CD4-positive, alpha-beta T cell (primary cell): ENCODE measurements at regions not wholly inside any gene's neighbourhood (a gene's known extent, or its start where the extent isn't known, plus 50 kb on each side); places are given as distances from the start of the nearest gene placed in this dataset.

Experiments
- ATAC-seq: fragments of 200-7000 bp; cut with Tn5 transposase; one replicate; pipeline ENCODE4 v1.10.0; 2022; ENCODE audit warnings: mild to moderate bottlenecking; ENCODE audit not compliant: poor library complexity
- CTCF ChIA-PET: fragments of 350-600 bp; sonication (Branson Sonifier 250); formaldehyde crosslinking; loops from one replicate; lab custom pipeline; 2021; ENCODE audit warnings: antibody characterized with exemption, inconsistent platforms; lab: Charles Lee
- POLR2A ChIA-PET: fragments of 350-600 bp; sonication (Branson Sonifier 250); formaldehyde crosslinking; loops from one replicate; lab custom pipeline; 2021; ENCODE audit warnings: antibody characterized with exemption, inconsistent platforms; lab: Charles Lee
- DNase-seq, 14 experiments: peaks; one replicate each; pipeline ENCODE4 v3.0.0-alpha.2; 2013 to 2020; ENCODE audit warnings: mixed read lengths in 2 of 14
- H3K27ac ChIP-seq, 2 donors: one replicate each; pipeline versions ENCODE4 v1.5.1 to v1.7.0; 2013; ENCODE audit warnings: low read length in 2 of 2, low read depth in 1 of 2, mild to moderate bottlenecking in 1 of 2
- H3K27me3 ChIP-seq, 2 experiments: 1 replicate in 1 of 2; 2 replicates in 1 of 2; pipeline versions ENCODE4 v1.6.1 to v1.7.0; 2013; ENCODE audit warnings: low read length in 2 of 2, control low read depth in 1 of 2, mild to moderate bottlenecking in 1 of 2, moderate library complexity in 1 of 2; ENCODE audit not compliant: insufficient read depth in 2 of 2, control insufficient read depth in 1 of 2
- H3K36me3 ChIP-seq: one replicate; pipeline ENCODE4 v1.6.1; 2013; ENCODE audit warnings: low read length, control low read depth; ENCODE audit not compliant: insufficient read depth
- H3K4me1 ChIP-seq: one replicate; pipeline ENCODE4 v1.6.1; 2013; ENCODE audit warnings: low read length, control low read depth; ENCODE audit not compliant: insufficient read depth
- H3K4me3 ChIP-seq: one replicate; pipeline ENCODE4 v1.5.1; 2013; ENCODE audit warnings: mild to moderate bottlenecking, low read length, moderate library complexity
- H3K9me3 ChIP-seq, 2 experiments: 1 replicate in 1 of 2; 2 replicates in 1 of 2; pipeline versions ENCODE4 v1.6.1 to v1.7.0; 2013; ENCODE audit warnings: low read length in 2 of 2, mild to moderate bottlenecking in 2 of 2, control low read depth in 1 of 2, moderate library complexity in 1 of 2; ENCODE audit not compliant: control insufficient read depth in 1 of 2, insufficient read depth in 1 of 2
- H3K27ac Mint-ChIP-seq: one replicate; pipeline ENCODE4 v1.8.0; 2020; ENCODE audit warnings: mixed read lengths
- H3K27me3 Mint-ChIP-seq: one replicate; pipeline ENCODE4 v1.8.0; 2021; ENCODE audit warnings: mixed read lengths
- H3K36me3 Mint-ChIP-seq: one replicate; pipeline ENCODE4 v1.8.0; 2021; ENCODE audit warnings: low read depth, mixed read lengths
- H3K4me1 Mint-ChIP-seq: one replicate; pipeline ENCODE4 v1.8.0; 2021; ENCODE audit warnings: low read depth, mixed read lengths
- H3K4me3 Mint-ChIP-seq: one replicate; pipeline ENCODE4 v1.8.0; 2020; ENCODE audit warnings: mild to moderate bottlenecking, mixed read lengths
- H3K9me3 Mint-ChIP-seq: one replicate; pipeline ENCODE4 v1.8.0; 2020; ENCODE audit warnings: mixed read lengths
- CTCF ChIP-seq: fragments of 200-600 bp; IDR thresholded peaks from one replicate; pipeline ENCODE4 v1.8.0; 2022; ENCODE audit warnings: antibody characterized with exemption, mild to moderate bottlenecking
- intact Hi-C, 2 experiments: fragments of 100-400 bp; cut with DNase I in 1 of 2; cut with micrococcal nuclease in 1 of 2; formaldehyde crosslinking; loops; one replicate each; pipeline versions ENCODE4 v1.15.1 to v1.9.0; 2023 to 2025; cut with DNase I, micrococcal nuclease

- Histone ChIP-seq H3K27ac (no peak overlapping the region), H3K9me3 (peaks cover 0 to 13% of the 10 kb centered on the region in 2 experiments), H3K4me1 (no peaks in the 10 kb centered on the region), H3K4me3 (no peak overlapping the region), H3K27me3 (peaks cover 9 to 23% of the 10 kb centered on the region in 2 experiments), H3K36me3 (no peaks in the 10 kb centered on the region)
- CTCF ChIA-PET = no interaction called here
- DNase-seq (no peak), ATAC-seq (no peak)
- Mint-ChIP-seq H3K4me3 (no peak overlapping the region), H3K4me1 (no peaks in the 10 kb centered on the region), H3K27me3 (peaks cover 29% of the 10 kb centered on the region), H3K9me3 (no peaks in the 10 kb centered on the region), H3K36me3 (no peaks in the 10 kb centered on the region), H3K27ac (no peak overlapping the region)
- intact Hi-C loops = no loop called here
- TF ChIP-seq CTCF = no peak
- POLR2A ChIA-PET = no interaction called here
These were observed 92.8 kb downstream of the RBFOX3 start for GRCh38 chr17:79517827-79518584.

GRCh38 chr17:79515646-79516571 is 94.9 kb downstream of the RBFOX3 start:
- Histone ChIP-seq H3K4me3 (no peak overlapping the region), H3K27ac (no peak overlapping the region), H3K36me3 (no peaks in the 10 kb centered on the region), H3K27me3 (peaks cover 9 to 23% of the 10 kb centered on the region in 2 experiments), H3K4me1 (no peaks in the 10 kb centered on the region), H3K9me3 (peaks cover 0 to 28% of the 10 kb centered on the region in 2 experiments)
- ChIA-PET CTCF (no interaction called here), POLR2A (no interaction called here)
- peaks cover 3% of the 10 kb centered on the region for H3K9me3 Mint-ChIP-seq
- H3K4me3 Mint-ChIP-seq = no peak overlapping the region
- ATAC-seq (no peak), DNase-seq (no peak)
- no peaks in the 10 kb centered on the region for H3K4me1 Mint-ChIP-seq
- TF ChIP-seq CTCF = no peak
- no peak overlapping the region for H3K27ac Mint-ChIP-seq
- intact Hi-C loops = no loop called here
- H3K36me3 Mint-ChIP-seq = no peaks in the 10 kb centered on the region
- H3K27me3 Mint-ChIP-seq = peaks cover 26% of the 10 kb centered on the region

DNA sequence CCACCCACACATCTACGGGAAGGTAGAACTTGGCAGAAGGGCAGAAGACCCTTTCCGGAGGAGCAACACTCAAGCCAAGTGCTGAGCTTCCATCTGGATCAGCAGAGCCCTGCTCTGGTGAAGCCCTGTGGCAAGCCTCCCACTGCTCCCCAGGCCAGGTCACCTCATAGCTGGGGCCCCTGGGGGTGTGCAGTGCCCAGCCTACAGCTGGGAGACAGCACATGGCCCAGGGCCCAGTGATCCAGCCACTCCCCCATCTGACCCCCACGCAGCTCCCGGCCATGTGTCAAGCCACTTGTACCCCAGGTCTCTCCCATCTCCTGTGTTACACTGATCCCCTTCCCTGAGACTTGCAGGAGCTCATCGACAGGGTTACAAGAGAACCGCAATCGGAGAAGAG is 95.7 kb downstream of the RBFOX3 start:
- CTCF ChIA-PET = no interaction called here
- H3K27ac Mint-ChIP-seq = no peak overlapping the region
- H3K36me3 Mint-ChIP-seq = no peaks in the 10 kb centered on the region
- no peak overlapping the region for H3K4me3 ChIP-seq
- ATAC-seq (no peak), DNase-seq (no peak)
- H3K27me3 ChIP-seq = peaks cover 7 to 23% of the 10 kb centered on the region in 2 experiments
- H3K9me3 ChIP-seq = peaks cover 0 to 36% of the 10 kb centered on the region in 2 experiments
- no peaks in the 10 kb centered on the region for H3K4me1 ChIP-seq
- H3K27me3 Mint-ChIP-seq = peaks cover 26% of the 10 kb centered on the region
- no peaks in the 10 kb centered on the region for H3K36me3 ChIP-seq
- no peak for TF ChIP-seq CTCF
- no peak overlapping the region for H3K27ac ChIP-seq
- intact Hi-C loops = no loop called here
- POLR2A ChIA-PET = no interaction called here
- H3K4me1 Mint-ChIP-seq = no peaks in the 10 kb centered on the region
- no peak overlapping the region for H3K4me3 Mint-ChIP-seq
- peaks cover 3% of the 10 kb centered on the region for H3K9me3 Mint-ChIP-seq
